ENCODE measurements at regions not wholly inside any gene's neighbourhood (a gene's known extent, or its start where the extent isn't known, plus 50 kb on each side); places are given as distances from the start of the nearest gene placed in this dataset.

GRCh38 chr20:7627734-7628663, 312.3 kb downstream of the HAO1 start:
- no peaks in the 10 kb centered on the region for H3K27me3 Mint-ChIP-seq (ENCODE audit: low read depth)
- no peaks in the 10 kb centered on the region for H3K36me3 Mint-ChIP-seq (ENCODE audit: low read depth)
- intact Hi-C loops (cut with micrococcal nuclease), result no loop called here
- CTCF ChIA-PET, result no interaction called here
- no peak for DNase-seq
- H3K27ac Mint-ChIP-seq, result no peak overlapping the region
- no peak overlapping the region for H3K4me3 Mint-ChIP-seq
- H3K9me3 Mint-ChIP-seq, result no peaks in the 10 kb centered on the region
- H3K4me1 Mint-ChIP-seq (ENCODE audit: low read depth), result no peaks in the 10 kb centered on the region

DNA sequence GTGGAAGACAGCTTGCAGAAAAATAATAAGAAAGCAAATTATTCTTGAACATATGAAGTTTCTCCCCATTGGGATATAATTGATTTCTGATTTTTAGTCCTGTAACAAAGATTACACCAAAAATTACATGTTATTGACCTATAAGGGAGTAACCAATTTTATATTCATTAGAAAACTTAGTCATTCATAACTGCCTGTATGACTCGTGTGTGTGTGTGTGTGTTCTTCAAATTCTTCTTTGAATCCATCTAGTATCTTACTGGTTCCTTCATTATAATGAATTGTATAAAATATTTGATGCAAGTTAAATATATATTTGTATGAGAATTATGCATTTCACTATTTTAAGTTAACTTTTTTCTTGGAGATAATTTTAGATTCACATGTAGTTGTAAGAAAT, 310.4 kb downstream of the HAO1 start:
- Mint-ChIP-seq H3K4me1 (ENCODE audit: low read depth) (no peaks in the 10 kb centered on the region), H3K27ac (no peak overlapping the region), H3K36me3 (ENCODE audit: low read depth) (no peaks in the 10 kb centered on the region), H3K9me3 (no peaks in the 10 kb centered on the region), H3K27me3 (ENCODE audit: low read depth) (no peaks in the 10 kb centered on the region), H3K4me3 (no peak overlapping the region)
- intact Hi-C loops (cut with micrococcal nuclease), result no loop called here
- DNase-seq, result no peak
- CTCF ChIA-PET, result no interaction called here

DNA sequence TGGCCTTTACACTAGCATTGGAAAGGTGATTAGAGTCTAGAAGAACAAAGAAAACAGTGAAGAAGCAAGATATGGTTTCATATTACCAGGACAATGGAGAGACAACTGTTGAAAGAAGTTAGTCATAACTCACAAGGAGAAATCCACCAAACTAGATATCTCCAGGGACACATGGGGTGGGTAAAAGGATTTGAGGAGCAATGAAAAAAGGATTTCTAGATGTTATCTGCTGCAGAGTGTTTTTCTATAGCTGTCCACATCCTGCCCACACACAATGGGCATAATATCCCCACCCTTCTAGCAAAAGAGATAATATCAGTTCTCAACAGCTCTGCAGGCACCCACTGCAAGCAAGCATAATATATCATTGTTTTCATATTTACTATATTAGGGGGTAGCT, 303.1 kb downstream of the HAO1 start:
- H3K4me1 Mint-ChIP-seq (ENCODE audit: low read depth), result no peaks in the 10 kb centered on the region
- intact Hi-C loops (cut with micrococcal nuclease), result no loop called here
- no peak overlapping the region for H3K27ac Mint-ChIP-seq
- CTCF ChIA-PET, result no interaction called here
- H3K9me3 Mint-ChIP-seq, result no peaks in the 10 kb centered on the region
- H3K36me3 Mint-ChIP-seq (ENCODE audit: low read depth), result no peaks in the 10 kb centered on the region
- H3K27me3 Mint-ChIP-seq (ENCODE audit: low read depth), result no peaks in the 10 kb centered on the region
- H3K4me3 Mint-ChIP-seq, result no peak overlapping the region
- DNase-seq, result no peak

DNA sequence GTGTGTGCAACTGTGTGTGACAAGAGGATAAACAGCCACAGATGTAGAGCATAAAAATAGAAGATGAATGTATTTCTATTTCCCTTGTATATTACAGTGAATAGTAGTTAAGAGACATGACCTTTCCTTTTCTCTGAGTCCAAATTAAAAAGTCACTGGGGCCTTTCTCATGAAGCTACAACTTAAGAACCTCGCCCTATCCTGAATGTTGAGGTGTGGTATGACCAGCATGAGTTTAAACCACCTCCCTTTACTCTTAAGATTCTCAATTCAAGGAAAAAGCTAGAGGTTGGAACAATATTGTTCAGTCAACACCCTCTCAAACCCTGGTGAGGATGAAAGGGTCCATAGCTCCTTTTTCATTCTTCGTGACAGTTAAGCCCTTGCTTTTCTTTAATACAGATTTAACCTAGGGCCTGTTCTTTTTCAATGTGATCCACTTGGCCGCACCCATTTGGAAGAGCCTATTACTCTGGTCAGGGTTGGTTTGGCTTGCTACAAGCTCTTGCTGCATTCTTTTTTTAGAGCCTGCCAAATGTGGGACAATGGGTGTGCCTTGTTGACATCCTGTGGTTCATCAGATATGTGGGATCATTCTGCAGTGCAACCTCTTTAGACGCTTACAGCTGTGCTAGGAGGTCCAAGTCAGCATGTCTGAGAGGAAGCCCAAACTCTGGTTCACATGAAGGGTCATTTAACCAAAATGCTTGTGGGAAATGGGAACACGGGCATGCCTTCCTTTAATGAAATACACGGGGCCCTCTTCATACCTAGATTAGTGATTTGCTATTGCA, 290.0 kb downstream of the HAO1 start:
- CTCF ChIA-PET, result no interaction called here
- Mint-ChIP-seq H3K4me3 (no peak overlapping the region), H3K36me3 (ENCODE audit: low read depth) (no peaks in the 10 kb centered on the region), H3K4me1 (ENCODE audit: low read depth) (no peaks in the 10 kb centered on the region), H3K9me3 (peaks cover 10% of the 10 kb centered on the region), H3K27me3 (ENCODE audit: low read depth) (no peaks in the 10 kb centered on the region), H3K27ac (no peak overlapping the region)
- DNase-seq, result no peak
- intact Hi-C loops (cut with micrococcal nuclease), result no loop called here

DNA sequence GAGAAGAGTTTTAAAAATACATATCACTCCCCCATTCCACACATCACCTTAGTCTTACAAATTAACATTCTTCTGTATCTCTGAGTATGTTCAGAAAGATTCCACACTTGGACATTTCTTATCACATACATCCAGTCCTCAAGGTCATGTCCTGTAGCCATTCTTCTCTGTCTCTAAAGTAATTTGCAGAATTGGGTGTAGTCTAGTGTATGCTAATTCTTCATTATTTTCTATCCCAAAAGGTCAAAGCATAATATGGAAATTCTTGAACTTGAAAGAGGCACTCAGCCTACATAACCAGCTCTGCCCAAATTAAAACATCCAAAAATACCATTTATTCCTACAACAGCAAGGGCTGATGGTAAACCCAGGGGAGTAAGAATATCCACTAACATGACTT, 286.0 kb downstream of the HAO1 start:
- Mint-ChIP-seq H3K4me1 (ENCODE audit: low read depth) (no peaks in the 10 kb centered on the region), H3K4me3 (no peak overlapping the region), H3K36me3 (ENCODE audit: low read depth) (no peaks in the 10 kb centered on the region), H3K9me3 (peaks cover 5% of the 10 kb centered on the region), H3K27ac (no peak overlapping the region), H3K27me3 (ENCODE audit: low read depth) (no peaks in the 10 kb centered on the region)
- CTCF ChIA-PET, result no interaction called here
- intact Hi-C loops (cut with micrococcal nuclease), result no loop called here
- no peak for DNase-seq

DNA sequence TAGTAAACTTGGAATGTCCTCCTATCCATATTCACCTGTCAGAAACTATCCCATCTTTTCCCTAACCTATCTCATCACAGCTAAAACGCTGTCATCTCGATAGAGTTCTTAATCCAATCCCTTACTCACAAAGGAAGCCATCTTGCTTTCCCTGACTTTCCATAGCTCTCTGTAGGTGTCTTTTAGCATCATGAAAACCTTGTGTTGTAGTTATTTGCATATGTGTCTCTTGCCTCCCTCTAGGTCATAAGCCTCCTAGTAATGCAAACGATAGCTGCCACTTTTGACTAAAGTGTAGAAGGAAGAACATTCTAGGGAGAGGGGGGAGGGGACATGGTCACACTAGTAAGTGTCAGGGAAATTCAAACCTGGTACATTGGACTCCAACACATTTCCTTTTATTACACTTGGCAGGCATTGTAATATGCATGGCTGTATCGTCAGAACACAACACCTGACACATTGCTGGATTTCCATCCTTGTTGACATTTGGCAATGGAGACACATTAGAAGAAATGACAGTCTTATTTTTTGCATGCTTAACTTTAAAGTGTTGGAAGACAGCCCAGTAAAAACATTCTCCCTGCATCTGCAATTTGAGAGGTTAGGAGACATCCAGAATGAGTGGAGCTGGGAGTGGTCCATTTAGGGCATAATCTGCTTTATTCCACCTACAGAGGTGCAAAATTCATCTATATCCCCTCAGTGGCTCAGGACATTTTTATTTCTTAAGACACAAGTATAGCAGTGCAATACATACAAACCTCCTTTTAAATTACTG, 283.4 kb downstream of the HAO1 start:
- H3K4me1 Mint-ChIP-seq (ENCODE audit: low read depth), result no peaks in the 10 kb centered on the region
- H3K9me3 Mint-ChIP-seq, result peaks cover 4% of the 10 kb centered on the region
- no peak overlapping the region for H3K4me3 Mint-ChIP-seq
- H3K27ac Mint-ChIP-seq, result no peak overlapping the region
- CTCF ChIA-PET, result no interaction called here
- DNase-seq, result no peak
- no peaks in the 10 kb centered on the region for H3K27me3 Mint-ChIP-seq (ENCODE audit: low read depth)
- H3K36me3 Mint-ChIP-seq (ENCODE audit: low read depth), result no peaks in the 10 kb centered on the region
- intact Hi-C loops (cut with micrococcal nuclease), result no loop called here

GRCh38 chr20:7657569-7657968, 282.7 kb downstream of the HAO1 start:
- Mint-ChIP-seq H3K36me3 (ENCODE audit: low read depth) (no peaks in the 10 kb centered on the region), H3K27ac (no peak overlapping the region), H3K4me3 (no peak overlapping the region), H3K4me1 (ENCODE audit: low read depth) (no peaks in the 10 kb centered on the region), H3K9me3 (peaks cover 5% of the 10 kb centered on the region), H3K27me3 (ENCODE audit: low read depth) (no peaks in the 10 kb centered on the region)
- intact Hi-C loops (cut with micrococcal nuclease), result no loop called here
- CTCF ChIA-PET, result no interaction called here
- no peak for DNase-seq

GRCh38 chr20:7660165-7660564, 280.1 kb downstream of the HAO1 start:
- Mint-ChIP-seq H3K4me3 (no peak overlapping the region), H3K36me3 (ENCODE audit: low read depth) (no peaks in the 10 kb centered on the region), H3K9me3 (peaks cover 6% of the 10 kb centered on the region), H3K27ac (no peak overlapping the region), H3K4me1 (ENCODE audit: low read depth) (no peaks in the 10 kb centered on the region), H3K27me3 (ENCODE audit: low read depth) (no peaks in the 10 kb centered on the region)
- DNase-seq, result no peak
- CTCF ChIA-PET, result no interaction called here
- intact Hi-C loops (cut with micrococcal nuclease), result no loop called here

- Mint-ChIP-seq H3K36me3 (ENCODE audit: low read depth) (no peaks in the 10 kb centered on the region), H3K9me3 (peaks cover 6% of the 10 kb centered on the region), H3K4me3 (no peak overlapping the region), H3K4me1 (ENCODE audit: low read depth) (no peaks in the 10 kb centered on the region), H3K27me3 (ENCODE audit: low read depth) (no peaks in the 10 kb centered on the region), H3K27ac (no peak overlapping the region)
- intact Hi-C loops (cut with micrococcal nuclease), result no loop called here
- no peak for DNase-seq
- CTCF ChIA-PET, result no interaction called here
Observed at GRCh38 chr20:7665376-7665775, 274.9 kb downstream of the HAO1 start.

DNA sequence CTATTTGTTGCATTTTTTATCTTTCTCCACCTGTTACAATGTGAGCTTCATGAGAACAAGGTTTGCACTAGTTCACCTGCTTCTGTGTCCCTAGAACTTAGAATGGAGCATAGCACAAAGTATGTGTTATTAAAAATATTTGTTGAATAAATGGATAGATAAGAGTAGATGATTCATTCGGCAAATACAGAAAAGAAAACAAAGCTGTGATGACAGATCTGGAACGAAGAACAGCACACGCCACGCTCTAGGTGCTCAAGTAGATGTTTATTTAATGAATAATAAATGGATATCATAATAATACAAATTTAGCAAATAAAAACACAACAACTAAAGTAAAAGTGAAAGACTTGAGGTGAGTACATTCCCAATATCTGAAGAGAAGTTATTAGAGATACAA, 273.1 kb downstream of the HAO1 start:
- no peak for DNase-seq
- intact Hi-C loops (cut with micrococcal nuclease), result no loop called here
- Mint-ChIP-seq H3K36me3 (ENCODE audit: low read depth) (no peaks in the 10 kb centered on the region), H3K27me3 (ENCODE audit: low read depth) (no peaks in the 10 kb centered on the region), H3K4me3 (no peak overlapping the region), H3K9me3 (peaks cover 3% of the 10 kb centered on the region), H3K4me1 (ENCODE audit: low read depth) (no peaks in the 10 kb centered on the region), H3K27ac (no peak overlapping the region)
- CTCF ChIA-PET, result interaction anchor here (0.6 kb wide), 1 partner anchor 70 kb away, joined by 4 read pairs; no protein-coding TSS in a partner anchor

GRCh38 chr20:7672571-7672970, 267.7 kb downstream of the HAO1 start:
- H3K36me3 Mint-ChIP-seq (ENCODE audit: low read depth), result no peaks in the 10 kb centered on the region
- intact Hi-C loops (cut with micrococcal nuclease), result no loop called here
- H3K4me3 Mint-ChIP-seq, result no peak overlapping the region
- no peak for DNase-seq
- H3K27me3 Mint-ChIP-seq (ENCODE audit: low read depth), result no peaks in the 10 kb centered on the region
- no peaks in the 10 kb centered on the region for H3K9me3 Mint-ChIP-seq
- CTCF ChIA-PET, result interaction anchor here (0.7 kb wide), 1 partner anchor 171 kb away, joined by 3 read pairs; no protein-coding TSS in a partner anchor
- no peak overlapping the region for H3K27ac Mint-ChIP-seq
- no peaks in the 10 kb centered on the region for H3K4me1 Mint-ChIP-seq (ENCODE audit: low read depth)

DNA sequence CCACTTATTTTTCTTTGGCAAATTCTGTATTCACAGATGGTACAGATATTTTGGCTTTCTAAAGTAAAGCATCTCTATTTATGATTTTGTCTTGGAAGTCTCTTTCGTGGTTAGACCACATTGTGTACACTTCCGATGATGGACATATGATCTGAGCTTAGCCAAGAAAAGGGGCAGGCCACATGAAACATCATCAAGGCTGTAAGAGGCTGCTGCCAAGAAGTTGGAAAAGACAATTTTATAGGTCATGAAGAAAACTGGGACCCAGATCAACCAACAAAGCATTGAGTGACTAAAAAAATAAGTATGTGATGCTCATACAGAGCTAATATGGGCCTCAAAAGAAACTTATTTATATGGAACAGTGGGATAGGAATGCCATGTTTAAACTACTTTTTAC, 266.4 kb downstream of the HAO1 start:
- intact Hi-C loops (cut with micrococcal nuclease), result no loop called here
- DNase-seq, result no peak
- no peaks in the 10 kb centered on the region for H3K4me1 Mint-ChIP-seq (ENCODE audit: low read depth)
- no peak overlapping the region for H3K4me3 Mint-ChIP-seq
- no peak overlapping the region for H3K27ac Mint-ChIP-seq
- no peaks in the 10 kb centered on the region for H3K36me3 Mint-ChIP-seq (ENCODE audit: low read depth)
- peaks cover 2% of the 10 kb centered on the region for H3K9me3 Mint-ChIP-seq
- CTCF ChIA-PET, result no interaction called here
- H3K27me3 Mint-ChIP-seq (ENCODE audit: low read depth), result no peaks in the 10 kb centered on the region
